ENCODE measurements at regions not wholly inside any gene's neighbourhood (a gene's known extent, or its start where the extent isn't known, plus 50 kb on each side); places are given as distances from the start of the nearest gene placed in this dataset.

- no TSS peak for BruUV-seq (replicated peaks)
- H3K9me2 ChIP-seq (ENCODE audit: insufficient read depth), result no peaks in the 10 kb centered on the region
- no peak overlapping the region for H3K9ac ChIP-seq (ENCODE audit: low read length)
- H3K36me3 ChIP-seq (ENCODE audit: control insufficient read depth in 1 of 2, insufficient read depth in 2 of 2, low read length in 2 of 2), result no peaks in the 10 kb centered on the region
- H3K4me3 ChIP-seq (replicated peaks in 1 of 2; ENCODE audit: low read depth in 1 of 2, low read length in 2 of 2), result no peak overlapping the region
- no peak overlapping the region for H3K4me2 ChIP-seq (ENCODE audit: low read length)
- H3K79me2 ChIP-seq (ENCODE audit: insufficient read depth, low read length), result no peaks in the 10 kb centered on the region
- TF ChIP-seq YY1 (IDR thresholded peaks at IDR 0.05; ENCODE audit: extremely low read depth, insufficient replicate concordance, low read depth, low read length), result no peak
- TF ChIP-seq POLR2A (IDR thresholded peaks at IDR 0.05; ENCODE audit: borderline replicate concordance, extremely low read depth, insufficient read depth, insufficient read length), result no peak
- TF ChIP-seq CEBPB (IDR thresholded peaks at IDR 0.05; ENCODE audit: low read depth), result no peak
- TF ChIP-seq MAX (IDR thresholded peaks at IDR 0.05), result no peak
- TF ChIP-seq SIN3A (IDR thresholded peaks at IDR 0.05; ENCODE audit: low read depth), result no peak
- no peak for TF ChIP-seq SRF (IDR thresholded peaks at IDR 0.05; ENCODE audit: low read depth)
- no peak for TF ChIP-seq ELF1 (IDR thresholded peaks at IDR 0.05; ENCODE audit: borderline replicate concordance, low read depth)
- no peak for TF ChIP-seq FOSL1 (IDR thresholded peaks at IDR 0.05; ENCODE audit: low read depth)
- TF ChIP-seq EGR1 (IDR thresholded peaks at IDR 0.05; ENCODE audit: low read depth), result no peak
- no peak for TF ChIP-seq REST (IDR thresholded peaks at IDR 0.05; ENCODE audit: low read depth)
- TF ChIP-seq CTCF (IDR thresholded peaks at IDR 0.05 in 2 of 3, conservative IDR thresholded peaks at IDR 0.05 in 1 of 3; ENCODE audit: borderline replicate concordance in 1 of 3, insufficient read depth in 1 of 3, low read depth in 2 of 3, low read length in 2 of 3), result no peak
- TF ChIP-seq RAD21 (IDR thresholded peaks at IDR 0.05; ENCODE audit: low read depth), result no peak
- TF ChIP-seq SP1 (IDR thresholded peaks at IDR 0.05; ENCODE audit: low read depth), result no peak
- TF ChIP-seq JUND (IDR thresholded peaks at IDR 0.05), result no peak
- TF ChIP-seq ZFX (IDR thresholded peaks at IDR 0.05), result no peak
- TF ChIP-seq, protein P1, sequence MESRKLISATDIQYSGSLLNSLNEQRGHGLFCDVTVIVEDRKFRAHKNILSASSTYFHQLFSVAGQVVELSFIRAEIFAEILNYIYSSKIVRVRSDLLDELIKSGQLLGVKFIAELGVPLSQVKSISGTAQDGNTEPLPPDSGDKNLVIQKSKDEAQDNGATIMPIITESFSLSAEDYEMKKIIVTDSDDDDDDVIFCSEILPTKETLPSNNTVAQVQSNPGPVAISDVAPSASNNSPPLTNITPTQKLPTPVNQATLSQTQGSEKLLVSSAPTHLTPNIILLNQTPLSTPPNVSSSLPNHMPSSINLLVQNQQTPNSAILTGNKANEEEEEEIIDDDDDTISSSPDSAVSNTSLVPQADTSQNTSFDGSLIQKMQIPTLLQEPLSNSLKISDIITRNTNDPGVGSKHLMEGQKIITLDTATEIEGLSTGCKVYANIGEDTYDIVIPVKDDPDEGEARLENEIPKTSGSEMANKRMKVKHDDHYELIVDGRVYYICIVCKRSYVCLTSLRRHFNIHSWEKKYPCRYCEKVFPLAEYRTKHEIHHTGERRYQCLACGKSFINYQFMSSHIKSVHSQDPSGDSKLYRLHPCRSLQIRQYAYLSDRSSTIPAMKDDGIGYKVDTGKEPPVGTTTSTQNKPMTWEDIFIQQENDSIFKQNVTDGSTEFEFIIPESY (IDR thresholded peaks at IDR 0.05; ENCODE audit: extremely low read depth, insufficient replicate concordance, low read length), result no peak
- no peak for TF ChIP-seq CBX3 (IDR thresholded peaks at IDR 0.05; ENCODE audit: low read depth)
- TF ChIP-seq EZH2phosphoT487 (IDR thresholded peaks at IDR 0.05; ENCODE audit: borderline replicate concordance), result no peak
- POLR2A ChIA-PET, result no interaction called here
- H2AFZ ChIP-seq (ENCODE audit: low read depth, low read length, poor library complexity, severe bottlenecking), result no peak overlapping the region
- no peak overlapping the region for H3K27ac ChIP-seq (ENCODE audit: low read depth, low read length)
- H3K9me3 ChIP-seq (ENCODE audit: control insufficient read depth in 1 of 2, insufficient read depth in 1 of 2, low read depth in 1 of 2, low read length in 2 of 2), result no peaks in the 10 kb centered on the region
- no peaks in the 10 kb centered on the region for H4K20me1 ChIP-seq (ENCODE audit: insufficient read depth)
- intact Hi-C loops (cut with micrococcal nuclease), result no loop called here
- H3K4me1 ChIP-seq (ENCODE audit: control insufficient read depth in 1 of 2, insufficient read depth in 2 of 2, low read length in 2 of 2), result no peaks in the 10 kb centered on the region
- DNase-seq (ENCODE audit: low read depth, low spot score), result no peak
- peaks cover 35% of the 10 kb centered on the region for H3K27me3 ChIP-seq (ENCODE audit: insufficient read depth, low read length)
- CTCF ChIA-PET, result no interaction called here
- no peak for ATAC-seq
- RAD21 ChIA-PET (ENCODE audit: low non-redundant PET in 1 of 2, low total read pairs in 2 of 2, uncharacterized antibody in 2 of 2, unreplicated experiment in 2 of 2), result interaction anchor here in 1 of 2 experiments (0.6 kb wide), 1 partner anchor 11 kb away, joined by 7 read pairs; no protein-coding TSS in a partner anchor
Observed at GRCh38 chr9:87306006-87306405, 191.7 kb upstream of the DAPK1 start.

All from HCT116 (cell line).